Psoas muscle (tissue), 7 donors: ENCODE measurements at regions not wholly inside any gene's neighbourhood (a gene's known extent, or its start where the extent isn't known, plus 50 kb on each side); places are given as distances from the start of the nearest gene placed in this dataset.

Source experiments
- ATAC-seq, 4 donors: fragments of 200-7000 bp; cut with Tn5 transposase; one replicate each; pipeline ENCODE4 v1.9.1; 2020; ENCODE audit warnings: moderate library complexity in 3 of 4, mild to moderate bottlenecking in 2 of 4
- DNase-seq, 2 donors: peaks; one replicate each; pipeline ENCODE4 v3.0.0-alpha.2; 2020
- H3K27ac ChIP-seq: fragments of 200-600 bp; one replicate; pipeline ENCODE4 v1.8.0; 2022
- H3K27me3 ChIP-seq, 3 donors: fragments of 200-600 bp in 1 of 3; one replicate each; pipeline versions ENCODE4 v1.6.1 to v1.8.0; 2013 to 2022; ENCODE audit warnings: low read length in 2 of 3, mild to moderate bottlenecking in 2 of 3, moderate library complexity in 1 of 3; ENCODE audit not compliant: insufficient read depth in 3 of 3
- H3K36me3 ChIP-seq, 2 donors: fragments of 200-600 bp in 1 of 2; one replicate each; pipeline versions ENCODE4 v1.6.1 to v1.8.0; 2013 to 2022; ENCODE audit warnings: low read depth in 1 of 2, mild to moderate bottlenecking in 1 of 2, moderate library complexity in 1 of 2; ENCODE audit not compliant: insufficient read depth in 1 of 2
- H3K4me1 ChIP-seq: fragments of 200-600 bp; one replicate; pipeline ENCODE4 v1.8.0; 2022
- H3K4me3 ChIP-seq: fragments of 200-600 bp; one replicate; pipeline ENCODE4 v1.8.0; 2022; ENCODE audit warnings: mild to moderate bottlenecking
- H3K9me3 ChIP-seq: fragments of 200-600 bp; one replicate; pipeline ENCODE4 v1.8.0; 2022
- CTCF ChIP-seq: fragments of 200-600 bp; IDR thresholded peaks from one replicate; pipeline ENCODE4 v1.8.0; 2022; ENCODE audit warnings: antibody characterized with exemption
- WGBS, 3 donors: extraction: QIAGEN DNeasy Blood & Tissue Kit; methylation state at CpG; one replicate each; pipeline versions ENCODE4 v1.1.6 to v1.1.7; 2013; 5-methylcytosine and 5-hydroxymethylcytosine counted together
- intact Hi-C, 2 donors: fragments of 100-400 bp; cut with DNase I; formaldehyde crosslinking; loops; one replicate each; pipeline versions ENCODE4 v1.11.0 to v1.14.2; 2022
- donor health status: healthy with polysubstance abuse.
- donor health status: DM: no; HTN: no; CAD: no; lungs with moderate emphysema.
- donor health status: Bipolar disorder and iron deficiency.
- donor health status: healthy.
- donor health status: DM: yes; HTN: yes; CAD: no.
- donor health status: DM: no; HTN: no; CAD: no.
- donor health status: DM: yes; HTN: yes; CAD: no.

- Histone ChIP-seq H3K27me3 (peaks cover 0 to 4% (median 0%) of the 10 kb centered on the region in 3 donors), H3K4me3 (no peak overlapping the region), H3K4me1 (peaks cover 4% of the 10 kb centered on the region), H3K27ac (no peak overlapping the region), H3K36me3 (peaks cover 0 to 8% of the 10 kb centered on the region in 2 donors), H3K9me3 (no peaks in the 10 kb centered on the region)
- TF ChIP-seq CTCF: no peak
- intact Hi-C loops: no loop called here
- WGBS, 3 donors: 61 to 68% (median 63%) methylated on average over 2 of the region's 2 CpGs
- no peak for ATAC-seq
- no peak for DNase-seq
Measured at GRCh38 chr16:31698901-31699300, 171.2 kb downstream of the AHSP start.

- Histone ChIP-seq H3K36me3 (peaks cover 0 to 12% of the 10 kb centered on the region in 2 donors), H3K9me3 (no peaks in the 10 kb centered on the region), H3K27ac (no peak overlapping the region), H3K4me3 (peak overlapping the region; percentile 84), H3K4me1 (peaks cover 4% of the 10 kb centered on the region), H3K27me3 (peaks cover 0 to 4% (median 0%) of the 10 kb centered on the region in 3 donors)
- WGBS, 3 donors: 67 to 79% (median 67%) methylated on average over 8 of the region's 8 CpGs
- DNase-seq (no peak), ATAC-seq (no peak)
- no peak for TF ChIP-seq CTCF
- intact Hi-C loops: no loop called here
Measured at GRCh38 chr16:31699601-31700000, 171.9 kb downstream of the AHSP start.

- ATAC-seq (peak in 3 of 4 donors; percentile 79 to 98 (median 94)), DNase-seq (no peak)
- no peaks in the 10 kb centered on the region for H3K9me3 ChIP-seq
- H3K36me3 ChIP-seq: peaks cover 0 to 12% of the 10 kb centered on the region in 2 donors
- WGBS, 3 donors: 11 to 13% (median 13%) methylated on average over 8 of the region's 8 CpGs
- peaks cover 0 to 4% (median 0%) of the 10 kb centered on the region in 3 donors for H3K27me3 ChIP-seq
- H3K4me1 ChIP-seq: peaks cover 4% of the 10 kb centered on the region
- no peak for TF ChIP-seq CTCF
- peak overlapping the region; percentile 84 for H3K4me3 ChIP-seq
- no peak overlapping the region for H3K27ac ChIP-seq
- intact Hi-C loops: loop anchor here in 1 of 2 donors (10.0 kb wide), 1 partner anchor 235 kb away; no protein-coding TSS in a partner anchor
Measured at GRCh38 chr16:31700200-31700529, 172.5 kb downstream of the AHSP start.

- ATAC-seq (peak; percentile 23 to 95 (median 35)), DNase-seq (peak; percentile 78 to 79)
- TF ChIP-seq CTCF: no peak
- H3K4me3 ChIP-seq: peak overlapping the region; percentile 84
- H3K9me3 ChIP-seq: no peaks in the 10 kb centered on the region
- H3K27ac ChIP-seq: no peak overlapping the region
- H3K36me3 ChIP-seq: peaks cover 0 to 12% of the 10 kb centered on the region in 2 donors
- peaks cover 4% of the 10 kb centered on the region for H3K4me1 ChIP-seq
- WGBS, 3 donors: 2 to 3% (median 2%) methylated on average over 55 to 56 of the region's 56 CpGs
- H3K27me3 ChIP-seq: peaks cover 0 to 4% (median 0%) of the 10 kb centered on the region in 3 donors
- intact Hi-C loops: loop anchor here in 1 of 2 donors (10.0 kb wide), 1 partner anchor 236 kb away; no protein-coding TSS in a partner anchor
Measured at GRCh38 chr16:31700530-31701388, 172.8 kb upstream of the ZNF267 start.
